Body of pancreas (tissue), 4 donors: ENCODE measurements at regions not wholly inside any gene's neighbourhood (a gene's known extent, or its start where the extent isn't known, plus 50 kb on each side); places are given as distances from the start of the nearest gene placed in this dataset.

Source experiments
- POLR2A ChIP-seq, 3 donors: fragments of 450-650 bp; IDR thresholded peaks; one replicate each; pipeline ENCODE4 v1.6.1; 2016; ENCODE audit warnings: antibody characterized with exemption in 3 of 3, mild to moderate bottlenecking in 2 of 3
- TF ChIP-seq, protein P1 (sequence below), 7 experiments: fragments of 450-650 bp in 4 of 7; fragments of 200-600 bp in 3 of 7; sonication (generic) in 3 of 7; IDR thresholded peaks; one replicate each; pipeline ENCODE4 v1.5.1; 2016 to 2019; ENCODE audit warnings: antibody characterized with exemption in 7 of 7

DNA sequence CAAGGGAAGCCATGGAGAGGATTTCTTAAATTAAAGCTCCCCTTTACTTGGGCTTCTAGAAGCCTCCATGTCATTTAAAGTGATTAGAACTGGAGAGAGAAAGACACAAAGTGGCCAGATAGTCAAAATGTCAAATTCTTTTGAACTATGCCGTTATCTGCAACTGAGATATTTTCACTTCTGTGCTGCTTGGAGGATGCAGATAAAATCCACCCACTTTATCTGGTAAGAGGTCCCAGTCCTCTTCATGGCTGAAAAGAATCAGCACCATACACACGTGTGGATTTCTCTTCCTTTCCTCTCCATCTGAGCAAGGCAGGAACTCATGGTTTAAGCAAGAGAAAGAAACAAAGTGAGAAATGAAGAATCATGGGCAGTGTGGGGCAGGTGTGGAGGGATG lies 276.9 kb upstream of the RUNX1 start:
- TF ChIP-seq, protein P1, sequence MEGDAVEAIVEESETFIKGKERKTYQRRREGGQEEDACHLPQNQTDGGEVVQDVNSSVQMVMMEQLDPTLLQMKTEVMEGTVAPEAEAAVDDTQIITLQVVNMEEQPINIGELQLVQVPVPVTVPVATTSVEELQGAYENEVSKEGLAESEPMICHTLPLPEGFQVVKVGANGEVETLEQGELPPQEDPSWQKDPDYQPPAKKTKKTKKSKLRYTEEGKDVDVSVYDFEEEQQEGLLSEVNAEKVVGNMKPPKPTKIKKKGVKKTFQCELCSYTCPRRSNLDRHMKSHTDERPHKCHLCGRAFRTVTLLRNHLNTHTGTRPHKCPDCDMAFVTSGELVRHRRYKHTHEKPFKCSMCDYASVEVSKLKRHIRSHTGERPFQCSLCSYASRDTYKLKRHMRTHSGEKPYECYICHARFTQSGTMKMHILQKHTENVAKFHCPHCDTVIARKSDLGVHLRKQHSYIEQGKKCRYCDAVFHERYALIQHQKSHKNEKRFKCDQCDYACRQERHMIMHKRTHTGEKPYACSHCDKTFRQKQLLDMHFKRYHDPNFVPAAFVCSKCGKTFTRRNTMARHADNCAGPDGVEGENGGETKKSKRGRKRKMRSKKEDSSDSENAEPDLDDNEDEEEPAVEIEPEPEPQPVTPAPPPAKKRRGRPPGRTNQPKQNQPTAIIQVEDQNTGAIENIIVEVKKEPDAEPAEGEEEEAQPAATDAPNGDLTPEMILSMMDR (IDR thresholded peaks at IDR 0.05) = no peak
- no peak for TF ChIP-seq POLR2A (IDR thresholded peaks at IDR 0.05)
